SK-N-MC (cell line): ENCODE measurements at regions not wholly inside any gene's neighbourhood (a gene's known extent, or its start where the extent isn't known, plus 50 kb on each side); places are given as distances from the start of the nearest gene placed in this dataset.
"Not testable (repeated sequence)": the region's sequence is repeated elsewhere in the genome, so short reads cannot be mapped to it uniquely, and the experiment has no call there.

Experiments used
- DNase-seq: peaks from one replicate; pipeline ENCODE4 v3.0.0-alpha.2; 2011; ENCODE audit warnings: low read depth, low spot score
- H3K27ac ChIP-seq: fragments of 200-600 bp; sonication (generic); 2 replicates; pipeline ENCODE4 v1.5.1; 2016; ENCODE audit warnings: mixed run types
- H3K36me3 ChIP-seq: fragments of 200-600 bp; sonication (generic); 2 replicates; pipeline ENCODE4 v1.6.1; 2017; ENCODE audit warnings: antibody characterized with exemption, low read length, mixed read lengths; ENCODE audit not compliant: insufficient read depth
- H3K4me3 ChIP-seq: fragments of 200-600 bp; sonication (generic); 2 replicates; pipeline ENCODE4 v1.5.1; 2016
- H3K9ac ChIP-seq: fragments of 200-600 bp; sonication (generic); 2 replicates; pipeline ENCODE4 v1.8.0; 2017; ENCODE audit warnings: mixed run types, mixed read lengths; ENCODE audit not compliant: insufficient read length
- H3K9me3 ChIP-seq: fragments of 200-600 bp; sonication (generic); 2 replicates; pipeline ENCODE4 v1.6.1; 2017; ENCODE audit warnings: low read depth, mild to moderate bottlenecking, antibody characterized with exemption, low read length, moderate library complexity, mixed read lengths
- EZH2 ChIP-seq: fragments of 200-600 bp; sonication (generic); IDR thresholded peaks from one replicate; pipeline ENCODE4 v1.6.1; 2017; ENCODE audit warnings: antibody characterized with exemption
- FOXP2 ChIP-seq: optimal IDR thresholded peaks from 2 replicates; pipeline ENCODE3; 2011; ENCODE audit warnings: mild to moderate bottlenecking, moderate library complexity; ENCODE audit not compliant: insufficient read depth; ENCODE audit errors: extremely low read length, control extremely low read depth
- POLR2AphosphoS5 ChIP-seq: IDR thresholded peaks from 2 replicates; pipeline ENCODE4 v1.6.1; 2012; ENCODE audit warnings: mild to moderate bottlenecking, low read depth, low read length, borderline replicate concordance

DNA sequence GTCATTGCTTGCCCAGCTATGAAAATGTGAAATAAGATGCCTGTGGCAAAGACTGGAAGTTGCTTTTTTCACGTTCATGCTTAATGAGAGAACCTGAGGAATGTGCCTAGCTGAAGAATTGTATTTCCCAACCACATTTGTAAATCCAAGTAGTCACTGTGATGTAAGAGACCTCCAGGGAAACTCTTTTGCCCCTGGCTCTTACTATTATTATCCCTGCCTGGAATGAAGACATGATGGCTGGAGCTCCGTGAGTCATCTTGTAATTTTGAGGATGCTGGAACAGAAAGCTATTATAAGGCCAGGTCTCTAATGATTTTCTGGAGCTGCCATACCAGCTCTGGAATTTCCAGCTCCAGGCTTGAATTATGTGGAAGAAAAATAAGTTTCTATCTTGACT lies 894.3 kb downstream of the DIAPH3 start:
- no peak overlapping the region for H3K27ac ChIP-seq
- no peak overlapping the region for H3K4me3 ChIP-seq
- TF ChIP-seq FOXP2 (no peak), POLR2AphosphoS5 (no peak), EZH2 (no peak)
- no peaks in the 10 kb centered on the region for H3K9me3 ChIP-seq
- no peaks in the 10 kb centered on the region for H3K36me3 ChIP-seq
- no peak overlapping the region for H3K9ac ChIP-seq
- peak; percentile 37 for DNase-seq

DNA sequence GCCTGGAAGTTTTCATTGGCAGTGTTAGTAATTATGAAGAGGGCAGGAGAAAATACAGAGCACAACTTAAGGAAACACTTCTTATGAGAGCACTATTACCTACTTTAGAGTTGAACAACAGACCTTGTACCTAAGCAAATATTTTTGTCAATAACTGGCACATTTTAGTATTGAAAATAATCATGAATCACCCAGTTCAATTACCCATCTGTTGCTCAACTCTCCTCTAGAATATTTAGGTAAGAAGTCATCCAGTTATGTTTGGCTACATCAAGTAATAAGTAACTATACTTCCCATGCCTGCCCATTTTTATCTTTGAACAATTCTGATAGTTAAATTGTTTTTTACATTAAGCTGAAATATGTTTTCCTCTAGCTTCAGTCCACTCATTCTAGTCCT lies 893.4 kb downstream of the DIAPH3 start:
- DNase-seq = no peak
- no peak overlapping the region for H3K27ac ChIP-seq
- no peak overlapping the region for H3K4me3 ChIP-seq
- H3K36me3 ChIP-seq = no peaks in the 10 kb centered on the region
- H3K9ac ChIP-seq = no peak overlapping the region
- no peaks in the 10 kb centered on the region for H3K9me3 ChIP-seq
- no peak for TF ChIP-seq EZH2

DNA sequence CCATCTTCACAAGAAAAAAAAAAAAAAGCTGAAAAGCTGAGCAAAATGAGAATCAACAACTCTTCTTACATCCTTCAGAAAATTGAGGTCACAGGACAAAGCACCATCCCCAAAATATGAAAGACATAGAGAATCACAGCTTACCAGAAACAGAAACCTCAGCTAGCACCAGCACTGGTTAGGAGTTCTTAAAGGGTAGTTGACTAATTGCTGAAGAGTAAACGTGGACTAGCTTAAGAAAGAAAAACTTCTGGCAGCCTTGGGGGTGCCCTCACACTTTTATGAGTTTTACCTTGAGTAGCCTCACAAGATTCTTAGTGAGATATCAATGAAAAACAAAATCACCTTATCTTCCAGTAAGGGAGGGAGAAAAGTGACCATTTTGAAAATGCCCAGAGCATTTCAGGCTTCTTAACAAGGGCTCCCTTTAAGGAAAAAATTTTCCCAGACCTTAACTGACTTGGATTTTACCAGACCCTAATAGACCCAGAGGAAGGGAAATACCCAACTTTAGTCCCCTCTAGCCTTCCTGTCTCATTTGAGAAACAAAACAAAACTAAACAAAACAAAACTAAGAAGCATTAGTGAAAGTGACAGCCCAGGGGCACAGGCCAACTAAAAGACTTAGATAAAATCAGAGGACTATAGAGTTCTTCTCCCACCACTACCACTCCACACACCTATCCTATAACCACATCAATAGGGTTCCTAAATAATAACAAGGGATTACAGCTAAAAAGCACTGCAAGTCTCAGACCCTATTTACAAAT lies 888.6 kb downstream of the DIAPH3 start:
- DNase-seq = no peak
- Histone ChIP-seq H3K9me3 (no peaks in the 10 kb centered on the region), H3K36me3 (no peaks in the 10 kb centered on the region), H3K9ac (no peak overlapping the region), H3K4me3 (no peak overlapping the region), H3K27ac (no peak overlapping the region)
- TF ChIP-seq FOXP2 (no peak), POLR2AphosphoS5 (no peak), EZH2 (no peak)

DNA sequence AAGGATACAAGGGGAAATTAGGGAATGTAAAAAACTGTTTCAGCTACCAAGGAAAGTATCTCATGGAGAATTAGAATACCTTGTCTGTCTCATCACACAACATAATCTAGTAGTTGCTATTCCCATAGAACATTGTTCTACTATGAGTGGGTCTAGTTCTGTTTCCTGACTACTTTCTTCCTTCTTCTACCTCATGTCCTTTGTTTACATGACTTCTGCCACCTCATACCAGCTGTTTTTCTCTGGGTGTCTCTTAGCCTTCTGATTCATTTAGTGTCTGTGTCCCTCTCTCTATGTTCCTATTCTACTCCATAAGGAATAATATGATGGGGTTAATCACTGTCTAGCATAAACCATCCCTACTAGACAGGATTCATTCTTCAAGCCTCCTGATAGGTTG lies 887.3 kb downstream of the DIAPH3 start:
- no peaks in the 10 kb centered on the region for H3K36me3 ChIP-seq
- TF ChIP-seq FOXP2 (no peak), POLR2AphosphoS5 (no peak), EZH2 (no peak)
- no peak overlapping the region for H3K9ac ChIP-seq
- no peak overlapping the region for H3K27ac ChIP-seq
- no peaks in the 10 kb centered on the region for H3K9me3 ChIP-seq
- DNase-seq = no peak
- H3K4me3 ChIP-seq = no peak overlapping the region

DNA sequence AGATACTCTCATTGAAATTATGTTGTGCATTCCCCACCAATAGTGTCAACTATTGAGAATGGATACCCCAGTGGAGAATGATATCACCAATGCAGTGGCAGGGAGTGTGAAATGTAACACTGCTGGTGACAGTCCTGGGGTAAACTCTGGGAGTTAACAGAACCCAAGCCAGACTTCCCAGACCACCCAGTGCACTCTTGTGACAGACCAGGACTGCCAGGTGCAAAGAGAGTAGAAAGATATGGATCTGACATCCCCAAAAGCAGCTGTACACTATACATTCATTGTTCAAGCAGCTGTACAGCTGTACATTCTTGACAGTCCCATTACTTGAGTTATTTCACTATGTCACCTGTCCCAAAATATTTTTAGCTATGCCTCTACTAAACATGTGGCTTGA lies 886.6 kb downstream of the DIAPH3 start:
- H3K9ac ChIP-seq = no peak overlapping the region
- DNase-seq = no peak
- no peaks in the 10 kb centered on the region for H3K9me3 ChIP-seq
- H3K36me3 ChIP-seq = no peaks in the 10 kb centered on the region
- H3K27ac ChIP-seq = no peak overlapping the region
- no peak overlapping the region for H3K4me3 ChIP-seq
- TF ChIP-seq FOXP2 (no peak), POLR2AphosphoS5 (no peak), EZH2 (no peak)

DNA sequence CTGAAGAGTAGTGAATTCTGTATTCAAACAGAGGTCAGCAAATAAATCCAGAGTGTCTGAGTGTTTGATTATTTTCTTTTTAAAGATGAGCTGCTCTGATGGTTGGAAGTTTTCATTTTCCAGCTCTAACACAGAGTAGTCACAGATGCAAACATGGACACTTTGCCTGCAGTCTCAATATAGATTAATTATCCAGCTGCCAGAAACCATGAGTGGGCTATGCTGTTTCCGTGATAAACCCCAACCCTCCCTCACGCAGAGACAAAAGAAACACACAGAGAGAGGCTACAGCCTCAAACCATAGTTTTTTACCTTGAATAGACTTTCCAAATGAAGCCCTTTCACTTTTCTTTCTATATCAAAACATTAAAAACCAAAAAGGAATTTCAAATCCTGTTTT lies 884.7 kb downstream of the DIAPH3 start:
- Histone ChIP-seq H3K36me3 (no peaks in the 10 kb centered on the region), H3K27ac (no peak overlapping the region), H3K9me3 (no peaks in the 10 kb centered on the region), H3K9ac (no peak overlapping the region), H3K4me3 (no peak overlapping the region)
- TF ChIP-seq POLR2AphosphoS5 = no peak
- no peak for TF ChIP-seq EZH2
- TF ChIP-seq FOXP2 = no peak
- DNase-seq = no peak

DNA sequence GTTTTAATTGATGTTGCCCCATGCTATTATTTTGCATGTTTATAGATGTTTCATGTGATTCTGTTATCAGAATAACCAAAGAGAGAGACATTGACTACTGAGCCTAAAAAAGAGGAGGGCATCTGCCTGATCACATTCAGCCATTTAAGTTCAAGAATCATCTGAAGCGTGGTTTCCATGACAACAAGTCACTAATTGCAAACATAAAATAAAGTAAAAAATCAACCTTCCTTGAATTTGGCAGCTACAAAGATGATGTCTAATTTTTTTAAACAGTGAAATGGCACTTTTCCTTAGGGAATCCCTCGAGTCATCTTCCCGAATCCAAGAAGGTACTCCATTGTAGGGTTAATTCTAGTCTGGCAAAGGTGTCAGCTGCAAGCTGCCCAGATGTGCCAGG lies 884.2 kb downstream of the DIAPH3 start:
- Histone ChIP-seq H3K4me3 (no peak overlapping the region), H3K9ac (no peak overlapping the region), H3K36me3 (no peaks in the 10 kb centered on the region), H3K9me3 (no peaks in the 10 kb centered on the region), H3K27ac (no peak overlapping the region)
- DNase-seq = no peak
- TF ChIP-seq FOXP2 = no peak
- TF ChIP-seq POLR2AphosphoS5 = no peak
- TF ChIP-seq EZH2 = no peak

DNA sequence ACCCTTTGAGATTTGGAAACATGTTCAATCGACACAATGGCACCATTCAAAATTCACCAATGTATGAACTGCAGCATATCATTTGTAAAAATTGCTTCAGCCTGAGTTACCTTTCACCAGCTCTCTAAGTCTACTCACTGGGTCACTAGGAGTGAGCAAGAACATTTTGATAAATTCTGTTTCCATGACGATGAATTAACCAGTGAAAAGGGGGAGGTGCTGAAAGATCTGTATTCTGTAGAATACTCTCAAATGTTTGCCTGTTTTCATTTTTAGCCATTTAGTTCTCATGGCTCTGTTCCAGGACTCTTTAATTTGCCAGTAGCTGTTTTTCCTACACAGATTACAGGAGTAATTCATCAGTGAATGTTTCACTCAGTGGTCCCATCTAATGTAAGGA lies 883.4 kb downstream of the DIAPH3 start:
- Histone ChIP-seq H3K4me3 (0 out of 2 replicates have a peak overlapping the region, but pooled peaks have one; percentile 16), H3K9me3 (no peaks in the 10 kb centered on the region), H3K9ac (no peak overlapping the region), H3K27ac (peak overlapping the region; percentile 51; the same call in 1 of the 2 replicates), H3K36me3 (no peaks in the 10 kb centered on the region)
- DNase-seq = peak; percentile 26
- TF ChIP-seq EZH2 (no peak), POLR2AphosphoS5 (no peak), FOXP2 (no peak)

DNA sequence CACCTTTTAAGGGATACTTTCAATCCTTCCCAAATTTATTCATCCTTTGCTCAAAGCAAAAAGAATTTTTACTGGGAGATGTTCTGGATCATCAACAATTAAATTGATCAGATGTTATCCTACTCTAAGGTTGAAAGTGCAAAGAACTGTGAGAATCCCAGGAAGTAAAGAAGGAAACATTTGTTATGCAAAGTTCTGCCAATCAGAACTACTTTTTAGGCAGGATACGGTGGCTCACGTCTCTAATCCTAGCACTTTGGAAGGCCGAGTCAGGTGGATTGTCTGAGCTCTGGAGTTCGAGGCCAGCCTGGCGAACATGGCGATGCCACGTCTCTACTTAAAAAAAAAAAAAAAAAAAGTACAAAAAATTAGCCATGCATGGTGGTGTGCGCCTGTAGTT lies 882.3 kb downstream of the DIAPH3 start:
- TF ChIP-seq POLR2AphosphoS5 (no peak), EZH2 (no peak), FOXP2 (no peak)
- H3K9me3 ChIP-seq = no peaks in the 10 kb centered on the region
- no peak overlapping the region for H3K4me3 ChIP-seq
- H3K9ac ChIP-seq = no peak overlapping the region
- no peaks in the 10 kb centered on the region for H3K36me3 ChIP-seq
- H3K27ac ChIP-seq = no peak overlapping the region
- DNase-seq = no peak

DNA sequence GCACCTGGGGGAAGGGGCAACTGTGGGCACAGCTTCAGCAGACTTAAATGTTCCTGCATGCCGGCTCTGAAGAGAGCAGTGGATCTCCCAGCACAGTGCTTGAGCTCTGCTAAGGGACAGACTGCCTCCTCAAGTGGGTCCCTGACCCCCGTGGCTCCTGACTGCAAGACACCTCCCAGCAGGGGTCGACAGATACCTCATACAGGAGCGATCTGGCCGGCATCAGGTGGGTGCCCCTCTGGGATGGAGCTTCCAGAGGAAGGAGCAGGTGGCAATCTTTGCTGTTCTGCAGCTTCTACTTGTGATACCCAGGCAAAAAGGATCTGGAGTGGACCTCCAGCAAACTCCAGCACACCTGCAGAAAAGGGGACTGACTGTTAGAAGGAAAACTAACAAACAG lies 871.5 kb downstream of the DIAPH3 start:
- not testable (repeated sequence) for H3K9me3 ChIP-seq, H3K27ac ChIP-seq, H3K4me3 ChIP-seq, DNase-seq, H3K9ac ChIP-seq, H3K36me3 ChIP-seq
